Upper lobe of left lung (tissue), 6 donors: ENCODE measurements at regions not wholly inside any gene's neighbourhood (a gene's known extent, or its start where the extent isn't known, plus 50 kb on each side); places are given as distances from the start of the nearest gene placed in this dataset.
"Not testable (repeated sequence)": the region's sequence is repeated elsewhere in the genome, so short reads cannot be mapped to it uniquely, and the experiment has no call there.

Experiments
- ATAC-seq, 2 donors: fragments of 200-7000 bp; cut with Tn5 transposase; one replicate each; pipeline ENCODE4 v1.9.1; 2022; ENCODE audit warnings: mild to moderate bottlenecking in 2 of 2, moderate library complexity in 2 of 2; ENCODE audit not compliant: low FRiP score in 2 of 2
- DNase-seq, 2 donors: peaks; one replicate each; pipeline ENCODE4 v3.0.0-alpha.2; 2019 to 2020
- H3K27ac ChIP-seq, 4 donors: fragments of 200-600 bp; sonication (generic); one replicate each; pipeline ENCODE4 v1.5.1; 2016 to 2019
- H3K27me3 ChIP-seq, 4 donors: fragments of 200-600 bp; sonication (generic); one replicate each; pipeline ENCODE4 v1.5.1; 2017 to 2019
- H3K36me3 ChIP-seq, 4 donors: fragments of 200-600 bp; sonication (generic); one replicate each; pipeline ENCODE4 v1.5.1; 2016 to 2019
- H3K4me1 ChIP-seq, 4 donors: fragments of 200-600 bp; sonication (generic); one replicate each; pipeline ENCODE4 v1.5.1; 2018 to 2019
- H3K4me3 ChIP-seq, 4 donors: fragments of 200-600 bp; sonication (generic); one replicate each; pipeline ENCODE4 v1.5.1; 2017 to 2019; ENCODE audit warnings: mild to moderate bottlenecking in 2 of 4, moderate library complexity in 1 of 4
- H3K9me3 ChIP-seq, 4 donors: fragments of 200-600 bp; sonication (generic); one replicate each; pipeline ENCODE4 v1.5.1; 2018 to 2019
- EP300 ChIP-seq, 4 donors: sonication (generic); formaldehyde crosslinking; IDR thresholded peaks; one replicate each; pipeline ENCODE4 v1.5.1; 2017; ENCODE audit warnings: antibody characterized with exemption in 4 of 4, control low read depth in 2 of 4
- POLR2A ChIP-seq, 4 donors: fragments of 450-650 bp; IDR thresholded peaks; one replicate each; pipeline ENCODE4 v1.5.1; 2016 to 2017; ENCODE audit warnings: antibody characterized with exemption in 4 of 4, mild to moderate bottlenecking in 2 of 4
- POLR2AphosphoS5 ChIP-seq, 2 donors: sonication (generic); formaldehyde crosslinking; IDR thresholded peaks; one replicate each; pipeline ENCODE4 v1.5.1; 2017; ENCODE audit warnings: antibody characterized with exemption in 2 of 2
- WGBS, 2 donors: methylation state at CpG; one replicate each; pipeline ENCODE4 v1.1.5; 2017 to 2018; 5-methylcytosine and 5-hydroxymethylcytosine counted together
- TF ChIP-seq, protein P1 (sequence below), 6 experiments: fragments of 450-650 bp in 4 of 6; fragments of 200-600 bp in 2 of 6; sonication (generic) in 2 of 6; IDR thresholded peaks; one replicate each; pipeline ENCODE4 v1.5.1; 2016 to 2019; ENCODE audit warnings: antibody characterized with exemption in 6 of 6
- donor health status: DM: no; HTN: no; CAD: no; lungs with moderate emphysema.
- donor health status: DM: no; HTN: yes; CAD: no; lungs with severe emphysema.

DNA sequence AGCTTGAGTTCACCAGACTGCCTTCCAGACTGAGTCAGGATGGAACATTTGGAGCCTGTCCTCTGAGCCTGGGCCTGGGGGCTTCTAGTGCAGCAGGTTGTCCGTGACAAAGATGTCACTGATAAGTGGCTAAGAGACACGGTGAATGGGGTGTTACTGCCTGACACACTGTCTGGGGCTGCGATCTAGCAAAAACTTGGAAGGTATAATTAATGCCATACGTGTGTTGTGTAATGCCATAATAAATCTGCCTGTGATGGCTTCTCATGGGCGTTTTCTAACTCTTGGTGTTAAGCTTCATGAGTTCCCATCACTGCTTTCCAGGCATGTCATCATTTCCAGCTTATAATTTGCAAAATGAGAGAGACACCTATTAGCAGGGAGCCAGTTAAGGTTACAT is 215.4 kb downstream of the UTP18 start:
- Histone ChIP-seq H3K4me3 (no peak overlapping the region), H3K4me1 (no peaks in the 10 kb centered on the region), H3K27me3 (no peaks in the 10 kb centered on the region), H3K36me3 (no peaks in the 10 kb centered on the region), H3K27ac (no peak overlapping the region), H3K9me3 (no peaks in the 10 kb centered on the region)
- ATAC-seq (no peak), DNase-seq (no peak)
- 45 to 48% methylated on average over 5 of the region's 5 CpGs for WGBS, 2 donors
- TF ChIP-seq POLR2AphosphoS5 (IDR thresholded peaks at IDR 0.05): no peak
- no peak for TF ChIP-seq EP300 (IDR thresholded peaks at IDR 0.05)
- no peak for TF ChIP-seq POLR2A (IDR thresholded peaks at IDR 0.05)
- TF ChIP-seq, protein P1, sequence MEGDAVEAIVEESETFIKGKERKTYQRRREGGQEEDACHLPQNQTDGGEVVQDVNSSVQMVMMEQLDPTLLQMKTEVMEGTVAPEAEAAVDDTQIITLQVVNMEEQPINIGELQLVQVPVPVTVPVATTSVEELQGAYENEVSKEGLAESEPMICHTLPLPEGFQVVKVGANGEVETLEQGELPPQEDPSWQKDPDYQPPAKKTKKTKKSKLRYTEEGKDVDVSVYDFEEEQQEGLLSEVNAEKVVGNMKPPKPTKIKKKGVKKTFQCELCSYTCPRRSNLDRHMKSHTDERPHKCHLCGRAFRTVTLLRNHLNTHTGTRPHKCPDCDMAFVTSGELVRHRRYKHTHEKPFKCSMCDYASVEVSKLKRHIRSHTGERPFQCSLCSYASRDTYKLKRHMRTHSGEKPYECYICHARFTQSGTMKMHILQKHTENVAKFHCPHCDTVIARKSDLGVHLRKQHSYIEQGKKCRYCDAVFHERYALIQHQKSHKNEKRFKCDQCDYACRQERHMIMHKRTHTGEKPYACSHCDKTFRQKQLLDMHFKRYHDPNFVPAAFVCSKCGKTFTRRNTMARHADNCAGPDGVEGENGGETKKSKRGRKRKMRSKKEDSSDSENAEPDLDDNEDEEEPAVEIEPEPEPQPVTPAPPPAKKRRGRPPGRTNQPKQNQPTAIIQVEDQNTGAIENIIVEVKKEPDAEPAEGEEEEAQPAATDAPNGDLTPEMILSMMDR (IDR thresholded peaks at IDR 0.05): no peak

DNA sequence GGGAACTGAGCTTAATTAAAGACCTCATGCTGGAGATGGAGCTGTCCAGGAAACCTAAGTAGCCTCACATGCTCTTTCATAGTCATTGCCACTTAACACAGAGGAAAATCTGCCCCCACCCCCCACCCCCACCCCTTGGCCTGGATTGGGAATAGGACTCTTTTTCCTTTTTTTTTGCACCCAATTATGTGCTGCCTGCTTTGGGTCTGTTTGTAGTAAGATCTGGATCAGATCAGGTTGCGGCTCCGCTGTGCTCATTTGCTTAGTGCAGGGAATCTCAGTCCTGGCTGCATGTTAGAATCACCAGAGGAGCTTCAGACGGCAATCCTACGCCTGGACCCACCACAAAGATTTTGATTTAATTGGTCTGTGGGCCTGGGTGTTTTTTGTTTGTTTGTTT is 219.0 kb downstream of the UTP18 start:
- 68 to 73% methylated on average over 4 of the region's 4 CpGs for WGBS, 2 donors
- peaks cover 3 to 11% (median 8%) of the 10 kb centered on the region in 4 donors for H3K9me3 ChIP-seq
- TF ChIP-seq, protein P1 (IDR thresholded peaks at IDR 0.05): no peak
- no peak overlapping the region for H3K4me3 ChIP-seq
- H3K36me3 ChIP-seq: no peaks in the 10 kb centered on the region
- DNase-seq: no peak
- no peak overlapping the region for H3K27ac ChIP-seq
- H3K4me1 ChIP-seq: no peaks in the 10 kb centered on the region
- no peak for ATAC-seq
- H3K27me3 ChIP-seq: no peaks in the 10 kb centered on the region

DNA sequence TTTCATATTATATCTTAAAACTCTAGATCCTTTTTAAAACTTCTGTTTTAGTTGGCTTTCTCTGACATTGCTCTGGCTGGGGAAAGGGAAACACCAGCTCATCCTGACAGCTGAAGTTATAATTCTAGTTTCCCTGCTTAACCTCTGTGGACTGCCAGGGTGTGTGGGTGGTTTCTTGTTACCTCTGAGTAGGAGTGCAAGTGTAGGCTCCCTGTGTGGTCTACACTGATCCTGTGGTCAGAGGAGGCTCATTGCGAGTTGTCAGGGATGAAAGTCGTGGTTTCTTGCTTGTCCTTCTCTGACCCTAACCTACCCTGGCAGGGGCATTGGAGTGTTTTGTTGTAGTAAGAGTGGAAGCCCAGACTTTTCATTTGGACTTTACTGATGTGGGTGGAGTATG is 221.0 kb downstream of the UTP18 start:
- TF ChIP-seq, protein P1 (IDR thresholded peaks at IDR 0.05): no peak
- TF ChIP-seq EP300 (IDR thresholded peaks at IDR 0.05) (no peak), POLR2AphosphoS5 (IDR thresholded peaks at IDR 0.05) (no peak), POLR2A (IDR thresholded peaks at IDR 0.05) (no peak)
- H3K36me3 ChIP-seq: no peaks in the 10 kb centered on the region
- DNase-seq (no peak), ATAC-seq (no peak)
- no peaks in the 10 kb centered on the region for H3K27me3 ChIP-seq
- WGBS, 2 donors: 78 to 79% methylated on average over 2 of the region's 2 CpGs
- peaks cover 3 to 11% (median 8%) of the 10 kb centered on the region in 4 donors for H3K9me3 ChIP-seq
- no peaks in the 10 kb centered on the region for H3K4me1 ChIP-seq
- no peak overlapping the region for H3K27ac ChIP-seq
- no peak overlapping the region for H3K4me3 ChIP-seq

DNA sequence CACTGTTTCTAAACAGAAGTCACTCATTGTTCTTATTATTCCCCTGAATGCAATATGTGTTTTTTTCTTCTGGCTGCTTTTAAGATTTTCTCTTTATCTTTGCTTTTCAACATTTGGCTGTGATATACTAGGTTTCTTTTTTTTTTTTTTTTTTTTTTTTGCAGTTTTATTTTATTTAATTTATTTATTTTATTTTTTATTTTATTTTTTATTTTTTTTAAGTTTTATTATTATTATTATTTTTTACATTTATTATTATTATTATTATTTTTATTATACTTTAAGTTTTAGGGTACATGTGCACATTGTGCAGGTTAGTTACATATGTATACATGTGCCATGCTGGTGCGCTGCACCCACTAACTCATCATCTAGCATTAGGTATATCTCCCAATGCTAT is 221.9 kb downstream of the UTP18 start:
- not testable (repeated sequence) for H3K27ac ChIP-seq, H3K4me1 ChIP-seq, H3K4me3 ChIP-seq, DNase-seq, H3K36me3 ChIP-seq, ATAC-seq, H3K27me3 ChIP-seq
- 100% methylated on average over 1 of the region's 1 CpG for WGBS, 2 donors
- peaks cover 3 to 11% (median 8%) of the 10 kb centered on the region in 4 donors for H3K9me3 ChIP-seq

DNA sequence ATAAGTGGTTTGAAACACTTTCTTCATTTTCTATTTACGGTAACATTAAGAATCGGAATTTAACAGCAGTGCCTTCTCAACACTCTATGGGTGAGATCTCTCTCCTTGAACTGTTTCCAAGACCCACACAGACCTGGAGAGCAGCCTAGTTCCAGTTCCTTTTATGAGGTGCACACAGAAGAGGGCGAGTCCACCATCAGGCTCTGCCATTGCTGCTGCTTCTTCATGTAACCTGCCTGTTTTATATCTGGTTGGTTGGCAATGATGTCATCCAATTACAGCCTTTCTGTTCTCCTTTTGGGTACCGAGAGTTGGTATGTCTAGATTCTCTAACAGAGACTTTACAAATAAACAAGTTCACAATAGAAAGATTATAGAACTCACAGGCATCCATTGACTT is 225.7 kb downstream of the UTP18 start:
- DNase-seq (peak in 1 of 2 donors; percentile 30), ATAC-seq (no peak)
- WGBS, 2 donors: 43 to 64% methylated on average over 4 of the region's 4 CpGs
- H3K9me3 ChIP-seq: peaks cover 3 to 11% (median 8%) of the 10 kb centered on the region in 4 donors
- no peak overlapping the region for H3K4me3 ChIP-seq
- no peaks in the 10 kb centered on the region for H3K27me3 ChIP-seq
- H3K36me3 ChIP-seq: no peaks in the 10 kb centered on the region
- H3K4me1 ChIP-seq: peaks cover 0 to under 1% (median 0%) of the 10 kb centered on the region in 4 donors
- no peak for TF ChIP-seq POLR2AphosphoS5 (IDR thresholded peaks at IDR 0.05)
- TF ChIP-seq, protein P1 (IDR thresholded peaks at IDR 0.05): no peak
- H3K27ac ChIP-seq: no peak overlapping the region
